ENCODE measurements at regions not wholly inside any gene's neighbourhood (a gene's known extent, or its start where the extent isn't known, plus 50 kb on each side); places are given as distances from the start of the nearest gene placed in this dataset.

DNA sequence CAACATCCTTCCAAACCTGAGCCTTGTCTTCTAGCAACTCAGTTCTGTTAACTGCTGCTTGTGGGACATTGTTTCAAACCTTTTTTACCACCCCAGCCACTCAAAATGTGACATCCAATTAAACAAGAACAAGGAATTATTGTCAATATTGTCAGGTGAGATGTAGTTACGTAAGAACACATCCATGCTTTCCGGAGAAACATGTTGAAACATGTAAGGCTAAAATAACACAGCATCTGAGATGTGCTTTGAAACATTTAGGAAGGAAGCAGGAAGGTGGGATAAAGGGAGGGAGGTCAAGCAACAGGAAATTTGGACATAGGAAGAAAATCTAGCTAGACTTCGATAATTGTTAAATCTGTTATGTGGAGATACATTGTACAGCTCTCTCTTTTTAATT is 50.9 kb upstream of the PRICKLE2 start:
- TF ChIP-seq, protein P1, sequence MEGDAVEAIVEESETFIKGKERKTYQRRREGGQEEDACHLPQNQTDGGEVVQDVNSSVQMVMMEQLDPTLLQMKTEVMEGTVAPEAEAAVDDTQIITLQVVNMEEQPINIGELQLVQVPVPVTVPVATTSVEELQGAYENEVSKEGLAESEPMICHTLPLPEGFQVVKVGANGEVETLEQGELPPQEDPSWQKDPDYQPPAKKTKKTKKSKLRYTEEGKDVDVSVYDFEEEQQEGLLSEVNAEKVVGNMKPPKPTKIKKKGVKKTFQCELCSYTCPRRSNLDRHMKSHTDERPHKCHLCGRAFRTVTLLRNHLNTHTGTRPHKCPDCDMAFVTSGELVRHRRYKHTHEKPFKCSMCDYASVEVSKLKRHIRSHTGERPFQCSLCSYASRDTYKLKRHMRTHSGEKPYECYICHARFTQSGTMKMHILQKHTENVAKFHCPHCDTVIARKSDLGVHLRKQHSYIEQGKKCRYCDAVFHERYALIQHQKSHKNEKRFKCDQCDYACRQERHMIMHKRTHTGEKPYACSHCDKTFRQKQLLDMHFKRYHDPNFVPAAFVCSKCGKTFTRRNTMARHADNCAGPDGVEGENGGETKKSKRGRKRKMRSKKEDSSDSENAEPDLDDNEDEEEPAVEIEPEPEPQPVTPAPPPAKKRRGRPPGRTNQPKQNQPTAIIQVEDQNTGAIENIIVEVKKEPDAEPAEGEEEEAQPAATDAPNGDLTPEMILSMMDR (conservative IDR thresholded peaks at IDR 0.05; ENCODE audit: low read depth, low read length), result no peak
- H3K4me3 ChIP-seq (ENCODE audit: low read depth, low read length), result no peak overlapping the region
- no peak for DNase-seq (ENCODE audit: low read depth)

All from epithelial cell of proximal tubule (primary cell).